Activated CD4-positive, CD25-positive, alpha-beta regulatory T cell (primary cell): ENCODE measurements at regions not wholly inside any gene's neighbourhood (a gene's known extent, or its start where the extent isn't known, plus 50 kb on each side); places are given as distances from the start of the nearest gene placed in this dataset.

Experiments used
- DNase-seq, 4 experiments: peaks; one replicate each; lab custom pipeline; 2025; lab: John Stamatoyannopoulos, UW

- DNase-seq, result no peak
Observed at GRCh38 chr1:59243550-59243949, 53.3 kb upstream of the FGGY start.

GRCh38 chr1:59243978-59244377 lies 52.9 kb upstream of the FGGY start:
- no peak for DNase-seq

GRCh38 chr1:59244891-59245290 lies 52.0 kb upstream of the FGGY start:
- DNase-seq, result no peak
